Duodenal mucosa (tissue), 2 donors: ENCODE measurements at regions not wholly inside any gene's neighbourhood (a gene's known extent, or its start where the extent isn't known, plus 50 kb on each side); places are given as distances from the start of the nearest gene placed in this dataset.

Experiments
- H3K27ac ChIP-seq: one replicate; pipeline ENCODE4 v1.7.0; 2013; ENCODE audit warnings: low read depth, low read length
- H3K27me3 ChIP-seq, 2 donors: one replicate each; pipeline ENCODE4 v1.7.0; 2013; ENCODE audit warnings: low read length in 2 of 2, control low read depth in 1 of 2; ENCODE audit not compliant: insufficient read depth in 2 of 2, control insufficient read depth in 1 of 2
- H3K36me3 ChIP-seq, 2 donors: one replicate each; pipeline ENCODE4 v1.7.0; 2013; ENCODE audit warnings: low read length in 2 of 2, control low read depth in 1 of 2; ENCODE audit not compliant: insufficient read depth in 2 of 2, control insufficient read depth in 1 of 2
- H3K4me1 ChIP-seq, 2 donors: one replicate each; pipeline ENCODE4 v1.7.0; 2013; ENCODE audit warnings: low read length in 2 of 2, control low read depth in 1 of 2; ENCODE audit not compliant: insufficient read depth in 2 of 2, control insufficient read depth in 1 of 2
- H3K4me3 ChIP-seq, 2 donors: one replicate each; pipeline ENCODE4 v1.7.0; 2013; ENCODE audit warnings: low read length in 2 of 2, low read depth in 1 of 2
- H3K9ac ChIP-seq, 2 donors: one replicate each; pipeline ENCODE4 v1.7.0; 2013; ENCODE audit warnings: low read length in 2 of 2, low read depth in 1 of 2
- H3K9me3 ChIP-seq, 2 donors: one replicate each; pipeline ENCODE4 v1.7.0; 2013; ENCODE audit warnings: low read length in 2 of 2, control low read depth in 1 of 2; ENCODE audit not compliant: control insufficient read depth in 1 of 2

DNA sequence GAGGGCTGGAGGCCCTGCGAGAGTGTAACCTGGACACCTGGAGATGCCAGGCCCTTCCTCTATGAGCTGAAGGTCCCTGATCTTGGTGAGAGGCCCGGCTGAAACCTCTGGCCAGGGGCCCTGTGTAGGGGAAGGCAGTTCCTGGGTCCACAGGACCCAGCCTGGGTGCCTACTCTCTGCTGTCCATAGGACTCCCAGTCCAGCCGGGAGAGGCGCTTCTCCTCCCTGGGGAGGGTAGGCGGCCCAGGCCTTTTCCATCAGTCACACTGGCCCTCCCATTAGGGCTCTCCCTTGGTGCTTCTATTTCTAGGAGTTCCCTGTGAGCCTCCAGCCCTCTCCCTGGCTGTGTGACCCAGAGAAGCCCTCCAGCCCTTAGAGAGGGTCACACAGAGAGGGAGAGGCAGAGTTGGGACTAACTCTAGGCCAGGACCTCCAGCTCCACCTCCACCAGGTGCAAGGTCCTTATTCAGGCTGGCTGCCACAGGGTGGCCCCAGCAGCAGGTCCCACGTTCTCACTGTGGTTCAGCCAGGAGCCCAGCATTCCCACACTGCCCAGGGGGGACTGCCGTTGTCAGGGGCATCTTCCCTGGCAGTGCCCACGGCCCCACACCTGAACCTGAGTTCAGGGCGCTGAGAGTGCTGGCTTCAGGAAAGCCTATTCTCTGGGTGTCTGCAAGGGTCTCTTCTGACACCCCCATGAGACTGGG lies 146.8 kb downstream of the SMAD6 start:
- peaks cover 15% of the 10 kb centered on the region in 2 donors for H3K4me1 ChIP-seq
- no peak overlapping the region for H3K4me3 ChIP-seq
- H3K27me3 ChIP-seq, result no peaks in the 10 kb centered on the region
- H3K27ac ChIP-seq, result no peak overlapping the region
- no peaks in the 10 kb centered on the region for H3K36me3 ChIP-seq
- no peak overlapping the region for H3K9ac ChIP-seq
- H3K9me3 ChIP-seq, result no peaks in the 10 kb centered on the region

DNA sequence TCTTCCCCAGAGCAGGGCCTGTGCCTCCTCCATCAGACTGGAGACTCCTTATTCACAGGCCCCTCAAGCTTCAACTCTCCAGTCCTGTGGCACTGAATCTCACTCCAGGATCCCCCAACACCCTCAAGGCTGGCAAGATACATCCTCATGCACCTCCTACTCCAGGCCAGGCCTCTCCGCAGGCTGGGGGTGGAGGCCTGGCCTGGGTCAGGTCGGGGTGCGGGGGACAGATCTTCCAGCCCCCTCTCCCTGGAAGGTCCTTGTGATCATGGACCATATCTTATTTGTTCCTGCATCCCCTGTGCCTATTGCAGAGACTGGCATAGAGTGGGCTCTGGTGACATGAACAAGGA lies 147.3 kb downstream of the SMAD6 start:
- Histone ChIP-seq H3K9me3 (no peaks in the 10 kb centered on the region), H3K4me3 (no peak overlapping the region), H3K36me3 (no peaks in the 10 kb centered on the region), H3K27me3 (no peaks in the 10 kb centered on the region), H3K9ac (no peak overlapping the region), H3K4me1 (peaks cover 15% of the 10 kb centered on the region in 2 donors), H3K27ac (no peak overlapping the region)

DNA sequence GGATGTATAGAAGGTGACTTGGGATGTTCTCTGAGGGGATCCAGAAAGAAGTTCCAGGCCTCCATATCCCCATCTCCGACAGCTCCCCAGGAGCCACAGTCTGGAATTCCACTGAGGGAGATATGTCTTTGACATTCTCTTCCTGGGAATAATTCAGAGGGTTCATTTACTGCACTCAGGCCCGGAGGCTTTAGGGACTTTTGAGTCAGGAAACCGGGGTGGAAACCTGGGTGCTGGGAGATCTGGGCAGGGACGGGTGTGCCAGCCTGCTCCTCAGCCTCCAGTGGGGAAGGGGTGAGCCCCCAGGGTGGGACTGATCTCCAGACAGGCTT lies 147.7 kb downstream of the SMAD6 start:
- no peak overlapping the region for H3K4me3 ChIP-seq
- H3K9me3 ChIP-seq, result no peaks in the 10 kb centered on the region
- H3K27ac ChIP-seq, result no peak overlapping the region
- no peaks in the 10 kb centered on the region for H3K36me3 ChIP-seq
- no peak overlapping the region for H3K9ac ChIP-seq
- H3K27me3 ChIP-seq, result no peaks in the 10 kb centered on the region
- peaks cover 15% of the 10 kb centered on the region in 2 donors for H3K4me1 ChIP-seq

DNA sequence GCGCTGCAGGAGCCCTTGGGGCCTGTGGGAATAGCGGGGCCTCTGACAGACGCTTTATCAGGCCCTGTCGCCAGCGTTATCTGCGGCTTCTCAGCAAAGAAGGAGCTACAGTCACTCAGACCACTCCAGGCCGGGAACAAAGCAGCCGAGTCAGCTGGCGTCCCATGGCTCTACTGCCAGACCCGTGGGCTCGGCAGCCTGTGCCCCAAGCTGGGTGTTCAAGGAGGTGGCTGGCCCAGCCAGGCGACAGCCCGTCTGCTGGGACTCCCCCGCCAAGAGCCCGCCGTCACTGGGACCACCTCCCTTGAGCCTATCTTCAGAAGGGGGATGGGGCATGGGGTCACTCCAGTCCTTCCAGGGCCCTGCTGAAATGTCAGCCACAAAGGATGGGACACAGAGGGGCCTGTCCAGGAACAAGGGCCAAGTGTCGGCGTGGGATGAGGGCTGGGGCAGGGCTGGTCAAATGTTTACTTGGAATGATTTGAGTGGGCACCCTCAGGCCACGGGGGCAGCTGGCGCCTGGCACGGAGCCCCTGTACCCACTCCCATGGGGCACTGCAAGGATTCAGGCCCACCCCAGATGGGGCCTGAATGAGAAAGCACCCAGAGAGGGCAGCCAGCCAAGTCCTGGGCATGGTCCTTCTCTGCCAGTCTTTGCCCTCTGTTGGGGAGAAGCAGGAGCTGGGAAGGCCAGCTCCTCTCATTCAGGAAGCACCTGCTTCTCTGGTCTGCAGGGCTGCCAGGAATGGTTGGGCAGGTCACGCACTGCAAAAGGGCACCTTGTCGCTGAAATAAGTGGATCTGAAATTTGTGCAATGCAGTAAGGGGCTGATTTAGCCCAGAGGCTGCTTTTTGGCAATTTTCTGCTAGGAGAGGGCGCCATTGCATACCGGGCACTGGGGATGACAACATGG lies 148.3 kb downstream of the SMAD6 start:
- Histone ChIP-seq H3K27me3 (no peaks in the 10 kb centered on the region), H3K36me3 (no peaks in the 10 kb centered on the region), H3K9ac (peak overlapping the region in 1 of 2 donors; percentile 2), H3K4me3 (no peak overlapping the region), H3K4me1 (peaks cover 15% of the 10 kb centered on the region in 2 donors), H3K9me3 (no peaks in the 10 kb centered on the region), H3K27ac (no peak overlapping the region)

DNA sequence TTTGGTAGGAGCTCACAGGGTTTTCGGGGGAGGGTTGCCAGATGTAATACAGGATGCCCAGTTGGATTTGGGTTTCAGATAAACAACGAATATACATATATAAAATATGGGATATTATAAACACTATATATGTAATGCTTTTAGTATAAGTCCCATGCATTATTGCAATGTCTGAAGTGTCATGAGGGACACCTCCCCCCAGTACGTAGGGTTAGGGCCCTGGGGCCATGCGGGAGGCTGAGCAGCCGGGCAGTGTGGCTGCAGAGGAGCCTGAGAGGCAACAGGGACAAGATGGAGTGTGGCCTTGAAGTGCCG lies 148.9 kb downstream of the SMAD6 start:
- H3K27ac ChIP-seq, result no peak overlapping the region

DNA sequence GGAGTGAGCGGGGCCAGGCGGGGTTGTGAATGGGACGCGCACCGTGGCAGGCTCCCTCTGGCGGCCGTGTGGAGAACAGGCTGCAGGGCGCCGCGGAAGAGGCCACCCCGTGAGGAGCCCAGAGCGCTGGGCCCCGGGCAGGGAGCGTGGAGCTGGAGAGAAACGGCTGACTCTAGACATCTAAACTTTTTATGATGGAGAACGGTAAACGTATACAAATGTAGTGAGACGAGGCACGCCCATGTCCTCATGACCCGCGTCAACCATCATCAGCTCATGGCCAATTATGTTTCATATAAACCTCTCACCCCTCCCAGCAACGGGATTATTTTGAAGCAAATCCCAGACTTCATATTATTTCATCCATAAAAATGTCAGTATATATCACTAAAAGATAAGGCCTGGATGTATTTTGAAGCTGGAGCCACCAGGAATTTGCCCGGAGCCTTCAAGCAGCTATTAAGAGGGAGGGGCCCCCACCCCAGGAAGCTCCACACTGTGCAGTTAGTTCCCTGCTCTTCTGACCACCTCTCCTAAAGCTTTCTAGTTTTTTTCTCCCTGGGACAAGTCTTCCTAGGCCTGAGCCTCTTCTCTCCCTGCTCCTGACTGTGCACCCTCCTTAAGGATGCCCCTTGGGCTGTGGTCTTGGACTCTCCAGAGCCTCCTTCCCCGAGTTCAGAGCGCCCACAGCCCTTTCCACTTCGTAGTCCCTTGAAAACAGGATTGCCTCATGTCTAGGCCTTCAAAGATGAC lies 149.5 kb downstream of the SMAD6 start:
- no peaks in the 10 kb centered on the region for H3K9me3 ChIP-seq
- H3K4me3 ChIP-seq, result peak overlapping the region in 1 of 2 donors; percentile 40
- H3K36me3 ChIP-seq, result no peaks in the 10 kb centered on the region
- peaks cover 15% of the 10 kb centered on the region in 2 donors for H3K4me1 ChIP-seq
- no peak overlapping the region for H3K27ac ChIP-seq
- H3K27me3 ChIP-seq, result no peaks in the 10 kb centered on the region
- H3K9ac ChIP-seq, result peak overlapping the region in 1 of 2 donors; percentile 2

More for the DNA sequence above, 148.9 kb downstream of the SMAD6 start:
- peak overlapping the region in 1 of 2 donors; percentile 2 for H3K9ac ChIP-seq
- no peaks in the 10 kb centered on the region for H3K36me3 ChIP-seq
- H3K27me3 ChIP-seq, result no peaks in the 10 kb centered on the region
- H3K4me3 ChIP-seq, result peak overlapping the region in 1 of 2 donors; percentile 40
- H3K4me1 ChIP-seq, result peaks cover 15% of the 10 kb centered on the region in 2 donors
- H3K9me3 ChIP-seq, result no peaks in the 10 kb centered on the region

DNA sequence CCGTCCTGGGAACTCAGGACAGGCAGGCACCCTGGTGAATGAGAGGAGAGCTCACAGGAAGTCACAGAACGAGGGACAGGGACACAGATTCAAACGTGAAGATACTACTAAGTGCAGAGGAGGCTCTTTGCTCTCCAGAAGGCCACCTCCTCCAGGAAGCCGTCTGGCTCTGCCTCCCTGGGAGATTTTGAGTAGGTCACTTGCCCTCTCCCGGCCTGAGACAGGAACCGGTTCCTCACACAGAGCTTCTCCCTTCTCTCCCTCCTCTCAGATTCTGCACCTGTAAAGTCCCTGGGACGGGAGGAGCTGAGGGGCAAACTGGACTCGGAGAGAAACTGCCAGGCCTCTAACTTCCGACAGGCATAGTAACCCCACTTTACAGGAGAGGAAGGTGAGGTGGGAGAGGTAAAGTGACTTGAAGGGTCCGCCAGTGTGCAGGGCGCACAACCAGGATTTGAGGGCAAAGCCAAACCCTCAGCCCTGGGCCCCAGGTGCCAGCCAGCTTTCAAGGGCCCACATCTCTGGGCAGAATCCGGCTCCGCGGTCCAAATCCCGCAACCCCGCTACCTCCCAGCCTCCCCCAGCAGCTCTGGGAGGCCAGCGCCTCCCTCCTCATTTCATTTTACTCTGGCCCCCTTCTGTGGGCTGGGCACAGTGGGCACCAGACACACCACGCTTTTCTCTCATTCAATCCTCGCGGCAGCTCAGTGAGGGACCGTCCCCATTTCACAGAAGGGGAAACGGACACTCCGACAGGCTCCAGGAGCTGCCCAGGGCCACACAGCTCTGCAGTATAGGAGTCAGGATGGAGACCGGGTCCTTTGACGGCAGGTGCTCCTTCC lies 150.2 kb downstream of the SMAD6 start:
- Histone ChIP-seq H3K27me3 (no peaks in the 10 kb centered on the region), H3K4me1 (peaks cover 15% of the 10 kb centered on the region in 2 donors), H3K9ac (no peak overlapping the region), H3K4me3 (no peak overlapping the region), H3K27ac (no peak overlapping the region), H3K36me3 (no peaks in the 10 kb centered on the region), H3K9me3 (no peaks in the 10 kb centered on the region)

DNA sequence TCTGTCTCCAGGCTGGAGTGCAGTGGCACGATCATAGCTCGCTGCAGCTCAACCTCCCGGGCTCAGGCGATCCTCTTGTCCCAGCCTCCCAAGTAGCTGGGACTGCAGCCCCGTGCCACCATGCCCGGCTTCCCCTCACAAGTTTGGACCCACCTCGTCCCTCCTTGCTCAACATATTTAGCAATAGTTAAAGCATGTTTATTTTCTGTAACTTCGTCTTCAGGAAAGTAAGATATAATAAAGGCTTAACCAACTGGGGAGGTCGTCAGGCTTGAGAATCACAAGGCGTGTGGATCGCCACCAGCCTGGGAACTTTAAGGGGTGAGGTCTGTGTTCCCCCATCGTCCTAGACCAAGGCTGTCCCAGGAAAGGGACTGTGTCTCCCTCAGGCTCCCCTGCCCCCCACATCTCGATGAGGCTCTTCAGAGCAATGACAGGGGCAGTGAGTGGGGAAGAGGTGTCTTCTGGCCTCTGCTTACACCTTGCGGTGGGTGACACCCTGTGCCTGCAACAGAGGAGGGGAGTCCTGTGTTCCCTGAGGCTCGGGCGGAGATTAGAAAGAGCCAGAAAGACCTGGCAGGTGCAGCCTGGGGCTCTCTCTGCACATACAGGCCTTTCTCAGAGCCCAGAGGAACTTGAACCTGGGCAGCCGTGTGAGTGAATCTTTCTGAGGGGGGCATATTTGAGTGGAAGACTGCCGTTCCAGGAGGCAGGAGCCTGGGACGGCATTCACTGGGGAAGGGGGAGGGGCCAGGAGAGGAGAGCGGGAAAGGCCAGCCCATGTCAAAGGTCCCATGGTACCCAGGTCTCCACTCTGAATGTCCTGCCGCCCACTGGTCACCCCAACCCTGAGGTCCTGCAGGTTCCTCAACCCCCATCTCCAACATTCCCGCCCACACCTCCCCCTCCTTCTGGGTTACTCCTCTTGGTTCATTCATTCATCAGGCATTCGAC lies 152.3 kb downstream of the SMAD6 start:
- Histone ChIP-seq H3K27ac (no peak overlapping the region), H3K36me3 (no peaks in the 10 kb centered on the region), H3K4me1 (peaks cover 15% of the 10 kb centered on the region in 2 donors), H3K9me3 (no peaks in the 10 kb centered on the region), H3K27me3 (no peaks in the 10 kb centered on the region), H3K4me3 (no peak overlapping the region), H3K9ac (no peak overlapping the region)

DNA sequence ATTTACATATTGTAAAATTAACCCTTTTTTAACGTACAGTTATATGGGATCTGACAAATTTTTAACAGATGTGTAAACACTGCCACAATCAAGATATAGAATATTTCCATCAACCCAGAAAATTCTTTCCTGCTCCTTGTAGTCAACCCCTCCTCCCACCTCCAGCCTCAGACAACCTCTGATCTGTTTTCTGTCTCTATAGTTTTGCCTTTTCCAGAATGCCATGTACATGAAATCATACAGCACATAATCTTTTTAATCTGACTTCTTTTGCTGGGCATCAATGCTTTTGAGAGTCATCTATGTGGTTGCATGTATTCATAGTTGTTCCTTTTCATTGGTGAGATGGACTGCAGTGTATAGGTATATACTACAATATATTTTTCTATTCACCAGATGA lies 153.0 kb downstream of the SMAD6 start:
- Histone ChIP-seq H3K27me3 (no peaks in the 10 kb centered on the region), H3K4me1 (peaks cover 13 to 15% of the 10 kb centered on the region in 2 donors), H3K36me3 (no peaks in the 10 kb centered on the region), H3K4me3 (no peak overlapping the region), H3K9me3 (no peaks in the 10 kb centered on the region), H3K27ac (no peak overlapping the region), H3K9ac (no peak overlapping the region)
